ENCODE measurements at regions not wholly inside any gene's neighbourhood (a gene's known extent, or its start where the extent isn't known, plus 50 kb on each side); places are given as distances from the start of the nearest gene placed in this dataset.

- TF ChIP-seq POLR2A (IDR thresholded peaks at IDR 0.05): no peak
- no peak for TF ChIP-seq CTCF (IDR thresholded peaks at IDR 0.05)
- TF ChIP-seq POLR2AphosphoS5 (IDR thresholded peaks at IDR 0.05): no peak
Observed at GRCh38 chr7:424961-425793, 94.5 kb downstream of the PDGFA start.

Data from prostate gland (tissue), 2 donors.